ENCODE measurements at regions not wholly inside any gene's neighbourhood (a gene's known extent, or its start where the extent isn't known, plus 50 kb on each side); places are given as distances from the start of the nearest gene placed in this dataset.

GRCh38 chr16:73672135-73672534 lies 624.2 kb upstream of the ZFHX3 start:
- ATAC-seq (no peak), DNase-seq (no peak)
- no peaks in the 10 kb centered on the region for H3K4me1 Mint-ChIP-seq
- H3K36me3 Mint-ChIP-seq (ENCODE audit: low read depth) = no peaks in the 10 kb centered on the region
- peaks cover 12% of the 10 kb centered on the region for H3K9me3 Mint-ChIP-seq
- H3K27me3 Mint-ChIP-seq = peaks cover 7% of the 10 kb centered on the region
- no peak overlapping the region for H3K27ac Mint-ChIP-seq
- H3K4me3 Mint-ChIP-seq = no peak overlapping the region

DNA sequence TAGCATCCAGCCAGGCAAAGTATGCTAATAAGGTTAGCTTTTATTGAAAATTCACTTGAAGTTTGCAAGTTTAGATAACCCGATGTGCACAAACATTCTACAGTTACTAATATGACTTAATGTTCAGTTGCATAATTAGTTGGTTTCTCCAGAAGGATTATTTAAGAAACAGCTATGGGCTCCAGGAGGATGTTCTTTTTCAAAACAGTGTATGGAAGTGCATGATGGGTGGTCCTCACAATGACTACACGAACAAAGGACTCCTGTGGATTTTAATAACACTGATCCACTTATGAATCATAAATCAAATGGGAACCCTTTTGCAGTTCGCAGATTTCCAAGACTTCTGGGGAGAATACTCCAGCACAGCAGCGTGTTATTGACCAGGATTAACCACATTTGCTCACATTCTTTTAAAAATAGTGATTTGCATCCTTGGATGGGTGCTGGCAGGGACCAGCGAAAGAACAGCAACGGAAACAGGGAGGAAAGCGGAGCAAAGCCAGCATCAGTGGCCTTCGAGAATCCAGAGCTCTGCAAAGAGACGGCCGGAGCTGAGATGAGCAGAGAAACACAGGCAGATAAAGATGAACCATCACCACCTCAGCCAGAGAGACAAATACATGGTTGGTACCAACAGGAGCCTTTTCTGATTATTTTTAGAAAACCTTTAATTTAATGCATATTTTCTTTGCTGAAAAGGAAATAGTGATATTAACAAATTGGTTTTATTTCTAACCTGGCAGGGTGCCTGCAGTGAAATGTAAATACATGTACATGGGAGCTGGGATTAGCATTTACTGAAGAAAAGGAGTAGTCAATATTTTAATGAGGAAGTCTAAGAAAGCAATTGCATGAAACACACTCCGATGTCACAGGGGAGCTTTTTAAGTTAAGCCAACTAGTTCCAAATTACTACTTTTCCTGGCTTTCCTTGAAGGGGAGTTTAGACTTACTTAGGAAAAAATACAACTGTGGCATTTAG lies 623.2 kb upstream of the ZFHX3 start:
- no peaks in the 10 kb centered on the region for H3K36me3 Mint-ChIP-seq (ENCODE audit: low read depth)
- no peak overlapping the region for H3K27ac Mint-ChIP-seq
- peaks cover 7% of the 10 kb centered on the region for H3K9me3 Mint-ChIP-seq
- DNase-seq (no peak), ATAC-seq (no peak)
- peaks cover 7% of the 10 kb centered on the region for H3K27me3 Mint-ChIP-seq
- H3K4me1 Mint-ChIP-seq = no peaks in the 10 kb centered on the region
- no peak overlapping the region for H3K4me3 Mint-ChIP-seq

GRCh38 chr16:73669535-73670274 lies 621.8 kb upstream of the ZFHX3 start:
- no peak for DNase-seq
- H3K27ac Mint-ChIP-seq = no peak overlapping the region
- peaks cover 7% of the 10 kb centered on the region for H3K9me3 Mint-ChIP-seq
- H3K4me1 Mint-ChIP-seq = no peaks in the 10 kb centered on the region
- no peaks in the 10 kb centered on the region for H3K36me3 Mint-ChIP-seq (ENCODE audit: low read depth)
- ATAC-seq = no peak
- peaks cover 7% of the 10 kb centered on the region for H3K27me3 Mint-ChIP-seq
- no peak overlapping the region for H3K4me3 Mint-ChIP-seq

DNA sequence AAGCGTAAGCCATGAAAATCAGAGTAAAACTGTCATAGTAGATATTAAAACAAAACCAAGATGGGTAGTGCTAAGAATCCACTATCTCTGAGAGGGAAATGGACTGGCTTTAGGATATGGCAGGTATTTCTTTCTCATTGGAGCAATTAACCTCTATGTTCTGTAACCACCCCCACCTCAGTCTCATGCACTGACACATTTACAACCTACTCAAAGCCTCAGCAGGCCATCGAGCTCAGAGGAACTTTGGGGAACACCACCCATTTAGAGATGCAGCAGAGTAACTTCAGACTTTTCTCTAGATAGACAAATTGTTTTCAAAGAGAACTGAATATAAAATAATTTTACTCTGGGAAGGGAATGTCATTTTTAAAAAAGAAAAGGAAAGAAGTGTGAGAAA lies 615.8 kb upstream of the ZFHX3 start:
- H3K27me3 Mint-ChIP-seq = peaks cover 3% of the 10 kb centered on the region
- ATAC-seq = no peak
- no peak overlapping the region for H3K27ac Mint-ChIP-seq

GRCh38 chr16:73636196-73636595 lies 588.3 kb upstream of the ZFHX3 start:
- H3K27ac Mint-ChIP-seq = no peak overlapping the region
- ATAC-seq (no peak), DNase-seq (no peak)
- H3K9me3 Mint-ChIP-seq = peaks cover 13% of the 10 kb centered on the region
- H3K27me3 Mint-ChIP-seq = peaks cover 2% of the 10 kb centered on the region
- H3K4me1 Mint-ChIP-seq = no peaks in the 10 kb centered on the region
- H3K36me3 Mint-ChIP-seq (ENCODE audit: low read depth) = no peaks in the 10 kb centered on the region
- H3K4me3 Mint-ChIP-seq = no peak overlapping the region

More for the DNA sequence above, 615.8 kb upstream of the ZFHX3 start:
- Mint-ChIP-seq H3K4me1 (no peaks in the 10 kb centered on the region), H3K4me3 (no peak overlapping the region), H3K36me3 (ENCODE audit: low read depth) (no peaks in the 10 kb centered on the region), H3K9me3 (peaks cover 7% of the 10 kb centered on the region)
- no peak for DNase-seq

- H3K36me3 Mint-ChIP-seq (ENCODE audit: low read depth) = no peaks in the 10 kb centered on the region
- no peaks in the 10 kb centered on the region for H3K9me3 Mint-ChIP-seq
- no peaks in the 10 kb centered on the region for H3K27me3 Mint-ChIP-seq
- ATAC-seq (no peak), DNase-seq (no peak)
- no peak overlapping the region for H3K27ac Mint-ChIP-seq
- H3K4me3 Mint-ChIP-seq = no peak overlapping the region
- H3K4me1 Mint-ChIP-seq = no peaks in the 10 kb centered on the region
These were observed 581.1 kb upstream of the ZFHX3 start for GRCh38 chr16:73629011-73629410.

DNA sequence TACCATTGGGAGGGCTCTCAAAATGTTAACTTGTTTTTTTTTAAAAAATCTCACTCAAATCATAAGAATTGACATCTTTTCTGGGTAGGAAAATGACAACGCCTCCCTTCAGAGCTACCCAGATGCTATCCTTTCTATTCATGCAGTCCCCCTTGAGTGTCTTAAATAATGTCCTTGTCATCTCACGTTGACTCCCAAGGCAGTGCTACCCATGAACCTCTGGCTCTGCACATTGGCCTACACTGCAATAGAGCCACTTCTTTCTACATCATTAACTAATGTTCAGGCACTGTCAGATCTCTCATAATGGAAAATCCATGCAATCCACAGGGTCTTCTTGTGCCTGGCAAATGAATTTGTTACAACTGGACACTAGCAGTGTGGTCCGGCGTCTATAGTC lies 569.8 kb upstream of the ZFHX3 start:
- Mint-ChIP-seq H3K9me3 (no peaks in the 10 kb centered on the region), H3K27ac (no peak overlapping the region), H3K36me3 (ENCODE audit: low read depth) (no peaks in the 10 kb centered on the region), H3K4me3 (no peak overlapping the region), H3K27me3 (peaks cover 5% of the 10 kb centered on the region), H3K4me1 (no peaks in the 10 kb centered on the region)
- ATAC-seq (no peak), DNase-seq (no peak)

DNA sequence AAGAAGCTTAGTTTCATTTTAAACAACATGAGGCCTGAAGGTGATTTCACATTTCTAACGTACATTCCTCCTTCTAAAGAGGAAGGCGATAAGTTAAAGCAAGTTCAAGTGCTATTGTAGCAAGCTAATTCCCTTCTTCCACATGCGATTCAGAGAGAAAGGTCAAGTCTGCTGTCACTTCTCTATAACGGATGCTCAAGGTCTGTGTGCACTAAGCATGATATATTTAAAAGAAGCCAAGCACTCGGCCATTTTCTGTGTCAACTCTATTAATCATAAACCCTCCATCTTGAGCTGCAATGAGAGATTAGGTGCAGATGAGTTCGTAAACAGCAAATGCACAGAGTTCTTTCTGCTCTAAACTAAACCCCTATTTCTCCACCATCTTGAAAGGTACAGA lies 568.8 kb upstream of the ZFHX3 start:
- DNase-seq (no peak), ATAC-seq (no peak)
- H3K4me1 Mint-ChIP-seq = no peaks in the 10 kb centered on the region
- no peak overlapping the region for H3K4me3 Mint-ChIP-seq
- no peaks in the 10 kb centered on the region for H3K9me3 Mint-ChIP-seq
- H3K36me3 Mint-ChIP-seq (ENCODE audit: low read depth) = no peaks in the 10 kb centered on the region
- no peak overlapping the region for H3K27ac Mint-ChIP-seq
- peaks cover 9% of the 10 kb centered on the region for H3K27me3 Mint-ChIP-seq

DNA sequence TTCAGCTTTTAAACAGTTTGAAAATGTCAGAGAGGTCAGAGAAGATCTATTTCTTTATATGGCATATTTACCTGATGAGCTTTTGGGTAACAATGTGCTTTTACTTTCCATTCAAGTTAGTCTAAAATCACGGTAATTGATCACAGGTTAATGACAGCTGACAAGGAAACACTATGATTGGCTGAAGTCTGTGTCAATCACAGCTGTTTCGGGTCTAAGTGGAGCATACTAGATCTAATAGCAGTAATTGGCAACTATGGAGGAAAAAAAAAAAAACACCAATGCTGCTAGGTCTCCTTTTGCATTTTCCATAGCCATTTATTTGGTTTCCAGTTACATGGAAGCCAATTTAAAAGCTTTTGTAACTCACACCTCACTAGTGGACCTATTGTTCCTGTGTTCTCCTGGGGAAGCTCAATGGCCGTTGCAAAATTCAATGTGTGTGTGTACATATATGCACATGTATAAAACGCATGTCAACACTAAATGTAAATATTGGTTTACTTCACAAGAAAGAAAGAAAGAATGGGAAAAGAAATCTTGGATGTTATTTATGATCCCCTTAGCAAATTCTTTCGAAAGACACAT lies 568.3 kb upstream of the ZFHX3 start:
- ATAC-seq (no peak), DNase-seq (no peak)
- H3K27ac Mint-ChIP-seq = no peak overlapping the region
- peaks cover 9% of the 10 kb centered on the region for H3K27me3 Mint-ChIP-seq
- H3K4me1 Mint-ChIP-seq = no peaks in the 10 kb centered on the region
- no peak overlapping the region for H3K4me3 Mint-ChIP-seq
- no peaks in the 10 kb centered on the region for H3K36me3 Mint-ChIP-seq (ENCODE audit: low read depth)
- no peaks in the 10 kb centered on the region for H3K9me3 Mint-ChIP-seq

DNA sequence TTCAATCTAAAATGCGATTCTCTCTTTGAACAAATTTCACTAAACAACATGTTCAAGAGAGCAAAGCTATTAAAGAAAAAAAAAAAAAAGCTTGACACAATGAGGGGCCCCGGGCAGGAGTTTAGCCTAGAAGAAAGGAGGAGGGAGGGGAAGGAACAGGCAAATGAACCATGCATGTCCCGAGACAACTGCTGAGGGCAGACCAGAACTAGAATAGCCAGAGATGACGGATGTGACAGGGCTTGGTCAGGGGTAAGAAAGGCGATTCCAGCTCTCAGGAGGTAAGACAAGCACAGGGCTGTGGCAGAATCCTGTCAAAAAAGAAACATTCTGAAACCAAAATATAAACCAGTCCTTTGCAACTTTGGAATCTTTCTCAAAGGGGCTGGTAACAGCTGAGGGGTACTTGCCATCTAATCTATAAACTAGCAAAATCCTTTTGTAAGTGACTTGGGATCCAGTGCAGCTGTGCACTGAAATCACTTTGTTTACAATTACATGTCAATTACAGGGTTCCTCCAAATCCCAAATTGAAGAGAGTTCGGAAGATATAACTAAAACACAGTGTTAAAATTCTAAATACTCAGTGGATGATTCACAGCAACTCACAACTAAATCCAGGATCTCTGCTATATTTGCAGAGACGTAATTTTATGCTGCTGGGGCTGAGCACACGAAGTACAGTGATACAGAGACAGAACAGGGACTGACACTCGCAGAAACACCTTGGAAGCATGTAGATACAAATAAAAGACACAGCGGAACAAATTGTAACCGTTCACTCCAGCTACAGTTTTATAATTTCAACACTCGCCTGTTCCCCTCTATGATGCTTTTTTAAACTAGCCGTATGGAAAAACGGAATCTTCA lies 567.4 kb upstream of the ZFHX3 start:
- ATAC-seq (no peak), DNase-seq (no peak)
- H3K36me3 Mint-ChIP-seq (ENCODE audit: low read depth) = no peaks in the 10 kb centered on the region
- no peaks in the 10 kb centered on the region for H3K9me3 Mint-ChIP-seq
- H3K27me3 Mint-ChIP-seq = peaks cover 15% of the 10 kb centered on the region
- H3K27ac Mint-ChIP-seq = no peak overlapping the region
- H3K4me1 Mint-ChIP-seq = no peaks in the 10 kb centered on the region
- no peak overlapping the region for H3K4me3 Mint-ChIP-seq

GRCh38 chr16:73614131-73614530 lies 566.2 kb upstream of the ZFHX3 start:
- Mint-ChIP-seq H3K36me3 (ENCODE audit: low read depth) (no peaks in the 10 kb centered on the region), H3K27me3 (peaks cover 13% of the 10 kb centered on the region), H3K4me1 (no peaks in the 10 kb centered on the region), H3K4me3 (no peak overlapping the region), H3K27ac (no peak overlapping the region), H3K9me3 (no peaks in the 10 kb centered on the region)
- ATAC-seq (no peak), DNase-seq (no peak)

DNA sequence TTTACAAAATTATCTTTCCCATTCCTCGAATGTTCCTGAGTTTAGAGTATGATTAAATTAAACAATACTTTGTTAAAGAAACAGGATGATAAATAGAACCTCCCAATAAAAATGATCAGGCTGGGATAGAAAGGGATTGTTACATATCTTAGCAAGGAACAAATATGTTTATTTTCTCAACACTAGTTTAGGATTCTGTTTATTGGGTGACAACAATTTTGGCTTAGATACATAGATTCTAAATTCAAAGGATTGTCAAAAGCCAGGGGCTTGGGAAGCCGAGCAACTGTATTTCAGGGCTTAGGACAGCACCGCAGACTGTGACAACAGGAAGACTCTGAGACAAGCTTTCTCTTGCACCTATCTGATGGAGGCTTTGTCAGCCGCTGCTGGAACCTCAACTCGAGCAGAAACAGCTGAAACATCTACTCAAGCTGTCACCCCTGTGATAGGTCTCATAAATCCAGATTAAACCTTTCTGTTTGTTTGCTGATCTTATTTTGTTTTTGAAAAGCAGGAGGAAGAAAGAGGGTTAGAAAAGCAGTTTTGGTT lies 562.8 kb upstream of the ZFHX3 start:
- DNase-seq = no peak
- no peaks in the 10 kb centered on the region for H3K9me3 Mint-ChIP-seq
- H3K36me3 Mint-ChIP-seq (ENCODE audit: low read depth) = no peaks in the 10 kb centered on the region
- peaks cover 15% of the 10 kb centered on the region for H3K27me3 Mint-ChIP-seq
- H3K4me3 Mint-ChIP-seq = no peak overlapping the region
- H3K4me1 Mint-ChIP-seq = no peaks in the 10 kb centered on the region
- H3K27ac Mint-ChIP-seq = no peak overlapping the region
- ATAC-seq = no peak

DNA sequence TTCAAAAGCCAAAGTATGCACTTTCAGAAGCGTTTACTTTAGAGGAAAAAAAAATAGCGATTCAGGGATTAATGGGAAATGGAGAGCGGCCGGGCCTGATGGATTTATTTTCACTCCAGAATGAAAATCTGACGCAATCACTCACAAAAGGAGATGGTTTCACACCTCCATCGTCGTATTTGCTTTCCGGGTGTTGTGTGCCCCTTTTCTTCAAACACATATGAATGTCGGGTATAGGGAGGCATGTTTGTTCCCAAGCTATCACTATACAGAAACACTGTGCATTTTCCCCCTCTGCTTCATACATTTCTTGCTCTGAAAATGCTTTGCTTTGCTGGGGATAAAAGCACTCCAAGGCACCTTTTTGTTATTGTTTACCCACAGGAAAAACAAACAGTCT lies 562.2 kb upstream of the ZFHX3 start:
- Mint-ChIP-seq H3K36me3 (ENCODE audit: low read depth) (no peaks in the 10 kb centered on the region), H3K4me3 (no peak overlapping the region), H3K9me3 (no peaks in the 10 kb centered on the region), H3K4me1 (no peaks in the 10 kb centered on the region), H3K27ac (no peak overlapping the region), H3K27me3 (peaks cover 15% of the 10 kb centered on the region)
- ATAC-seq (no peak), DNase-seq (no peak)

GRCh38 chr16:73608911-73609310 lies 561.0 kb upstream of the ZFHX3 start:
- no peaks in the 10 kb centered on the region for H3K9me3 Mint-ChIP-seq
- H3K4me1 Mint-ChIP-seq = no peaks in the 10 kb centered on the region
- H3K27ac Mint-ChIP-seq = no peak overlapping the region
- H3K4me3 Mint-ChIP-seq = no peak overlapping the region
- DNase-seq = no peak
- no peak for ATAC-seq
- H3K27me3 Mint-ChIP-seq = peaks cover 13% of the 10 kb centered on the region
- no peaks in the 10 kb centered on the region for H3K36me3 Mint-ChIP-seq (ENCODE audit: low read depth)
